Endothelial cell of umbilical vein (primary cell): ENCODE measurements at regions not wholly inside any gene's neighbourhood (a gene's known extent, or its start where the extent isn't known, plus 50 kb on each side); places are given as distances from the start of the nearest gene placed in this dataset.

Source experiments
- BruUV-seq: library from RNA; stranded (reverse); fragments of 400-500 nt; replicated peaks from 2 replicates; lab custom pipeline; 2021; lab: Mats Ljungman, UMichigan
- CTCF ChIA-PET: fragments of 300-600, 350-600 bp; sonication (Branson Sonifier 250); formaldehyde crosslinking; loops from one replicate; lab custom pipeline; 2021; ENCODE audit warnings: antibody characterized with exemption, inconsistent platforms; lab: Charles Lee
- POLR2A ChIA-PET: fragments of 300-600, 350-600 bp; sonication (Branson Sonifier 250); formaldehyde crosslinking; loops from one replicate; lab custom pipeline; 2021; ENCODE audit warnings: antibody characterized with exemption, inconsistent platforms; lab: Charles Lee
- DNase-seq: peaks from one replicate; pipeline ENCODE4 v3.0.0-alpha.2; 2011; ENCODE audit warnings: low read depth, low spot score
- FAIRE-seq: peaks from 2 replicates; lab custom pipeline; 2011; peaks lifted over from hg19 to GRCh38; lab: Jason Lieb, UNC
- H2AFZ ChIP-seq: 2 replicates; pipeline ENCODE4 v1.6.0; 2012; ENCODE audit warnings: low read depth, low read length, control low read depth, inconsistent platforms
- H3K27ac ChIP-seq: 2 replicates; pipeline ENCODE4 v1.5.1; 2011; ENCODE audit warnings: low read depth, mild to moderate bottlenecking, control low read depth, low read length, moderate library complexity; ENCODE audit not compliant: insufficient read depth
- H3K27me3 ChIP-seq, 2 experiments: 2 replicates each; pipeline versions ENCODE4 v1.6.0 to v1.6.1; 2011; ENCODE audit warnings: low read length in 2 of 2, mixed read lengths in 1 of 2; ENCODE audit not compliant: control insufficient read depth in 2 of 2, insufficient read depth in 2 of 2
- H3K36me3 ChIP-seq, 2 experiments: 2 replicates in 1 of 2; 3 replicates in 1 of 2; pipeline ENCODE4 v1.5.1; 2011; ENCODE audit warnings: low read length in 2 of 2, mild to moderate bottlenecking in 1 of 2, moderate library complexity in 1 of 2; ENCODE audit not compliant: control insufficient read depth in 2 of 2, insufficient read depth in 2 of 2; ENCODE audit errors: extremely low read depth in 1 of 2
- H3K4me1 ChIP-seq: 3 replicates; pipeline ENCODE4 v1.5.1; 2011; ENCODE audit warnings: mild to moderate bottlenecking, low read length; ENCODE audit not compliant: control insufficient read depth, insufficient read depth; ENCODE audit errors: extremely low read depth
- H3K4me2 ChIP-seq: 2 replicates; pipeline ENCODE4 v1.6.1; 2011; ENCODE audit warnings: low read length, control low read depth, mixed read lengths; ENCODE audit not compliant: insufficient read depth
- H3K4me3 ChIP-seq, 3 experiments: fragments of 200-600 bp in 1 of 3; sonication (generic), shearing (Covaris generic) in 1 of 3; replicated peaks in 1 of 3; 2 replicates each; pipeline ENCODE4 v1.5.1; 2011 to 2016; ENCODE audit warnings: control low read depth in 3 of 3, low read length in 3 of 3, mild to moderate bottlenecking in 2 of 3, inconsistent platforms in 1 of 3, low read depth in 1 of 3, moderate library complexity in 1 of 3; ENCODE audit not compliant: insufficient read depth in 1 of 3
- H3K79me2 ChIP-seq: 2 replicates; pipeline ENCODE4 v1.6.0; 2012; ENCODE audit warnings: low read length, inconsistent platforms; ENCODE audit not compliant: control insufficient read depth, insufficient read depth
- H3K9ac ChIP-seq: replicated peaks from 2 replicates; pipeline ENCODE3; 2011; ENCODE audit warnings: low read length, control low read depth; ENCODE audit not compliant: insufficient read depth; ENCODE audit errors: extremely low read depth
- H3K9me1 ChIP-seq: replicated peaks from 3 replicates; pipeline ENCODE4 v1.6.0; 2011; ENCODE audit warnings: mild to moderate bottlenecking, low read length; ENCODE audit not compliant: control insufficient read depth, insufficient read depth; ENCODE audit errors: extremely low read depth
- H3K9me3 ChIP-seq: replicated peaks from 2 replicates; pipeline ENCODE4 v1.5.1; 2012; ENCODE audit warnings: low read length, inconsistent platforms; ENCODE audit not compliant: control insufficient read depth, insufficient read depth
- H4K20me1 ChIP-seq: replicated peaks from 2 replicates; pipeline ENCODE3; 2011; ENCODE audit warnings: mild to moderate bottlenecking, low read length; ENCODE audit not compliant: control insufficient read depth, insufficient read depth; ENCODE audit errors: extremely low read depth
- CTCF ChIP-seq, 2 donors: IDR thresholded peaks; 1 replicate in 1 of 2; 2 replicates in 1 of 2; pipeline ENCODE4 v1.5.1; 2011; ENCODE audit warnings: low read length in 2 of 2, mild to moderate bottlenecking in 2 of 2, moderate library complexity in 2 of 2, control low read depth in 1 of 2, inconsistent platforms in 1 of 2, low read depth in 1 of 2; ENCODE audit not compliant: insufficient read depth in 1 of 2; ENCODE audit errors: extremely low read depth in 1 of 2
- EZH2 ChIP-seq: IDR thresholded peaks from 2 replicates; pipeline ENCODE4 v1.6.1; 2012; ENCODE audit warnings: borderline replicate concordance, low read depth, mild to moderate bottlenecking, moderate library complexity, low read length, inconsistent platforms; ENCODE audit not compliant: severe bottlenecking
- FOS ChIP-seq: IDR thresholded peaks from 2 replicates; pipeline ENCODE4 v1.6.1; 2011; ENCODE audit warnings: mild to moderate bottlenecking, low read length, moderate library complexity, borderline replicate concordance; ENCODE audit not compliant: insufficient read depth
- GATA2 ChIP-seq: IDR thresholded peaks from 2 replicates; pipeline ENCODE4 v1.7.0; 2011; ENCODE audit warnings: low read depth, mild to moderate bottlenecking, moderate library complexity, mixed read lengths, low read length; ENCODE audit not compliant: insufficient read length, insufficient read depth
- JUN ChIP-seq: IDR thresholded peaks from 2 replicates; pipeline ENCODE4 v1.6.1; 2011; ENCODE audit warnings: borderline replicate concordance, low read depth; ENCODE audit not compliant: insufficient read length, insufficient read depth
- MYC ChIP-seq: IDR thresholded peaks from one replicate; pipeline ENCODE4 v1.6.1; 2011; ENCODE audit warnings: mild to moderate bottlenecking, low read depth, low read length
- POLR2A ChIP-seq: IDR thresholded peaks from 2 replicates; pipeline ENCODE4 v1.6.1; 2012; ENCODE audit warnings: low read depth, mild to moderate bottlenecking, control low read depth, low read length
- POLR2AphosphoS5 ChIP-seq: IDR thresholded peaks from 2 replicates; pipeline ENCODE4 v1.6.1; 2012; ENCODE audit warnings: low read depth, mild to moderate bottlenecking, control low read depth, low read length, moderate library complexity; ENCODE audit not compliant: insufficient read depth
- dilution Hi-C: fragments of 300-500 bp; cut with MboI; formaldehyde crosslinking; loops from one replicate; pipeline ENCODE4 v1.15.0; 2019; ENCODE audit warnings: low sequenced_read_pairs; ENCODE audit not compliant: extremely low pct_ligation_motif_present
- intact Hi-C: fragments of 100-400 bp; cut with micrococcal nuclease; formaldehyde crosslinking; loops from one replicate; pipeline ENCODE4 v1.10.0; 2022

DNA sequence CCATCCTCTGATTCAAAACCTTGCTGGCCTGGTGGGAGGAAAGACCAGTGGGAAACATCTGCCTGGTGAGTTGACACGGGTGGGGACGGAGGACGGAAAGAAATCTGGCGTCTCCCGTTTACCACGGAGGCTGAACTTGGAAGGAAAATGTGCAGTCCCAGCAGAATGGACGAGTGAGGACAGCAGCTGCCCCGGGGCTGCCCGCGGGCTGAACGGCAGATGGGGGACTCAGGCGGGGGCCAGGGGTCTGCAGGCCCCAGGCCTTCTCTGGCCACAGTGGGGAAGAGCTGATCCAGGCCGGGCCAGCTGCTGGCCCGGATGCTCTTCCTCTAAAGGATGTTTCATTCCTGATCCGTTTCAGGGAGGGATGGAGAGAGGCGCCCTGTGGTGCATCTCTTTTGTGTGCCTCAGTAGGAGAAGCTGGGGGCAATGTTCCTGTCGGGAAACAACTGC, 147.5 kb upstream of the CHST15 start:
- POLR2A ChIA-PET: no interaction called here
- CTCF ChIA-PET: no interaction called here
- Histone ChIP-seq H3K4me1 (no peaks in the 10 kb centered on the region), H4K20me1 (no peaks in the 10 kb centered on the region), H3K9me1 (no peaks in the 10 kb centered on the region), H3K79me2 (no peaks in the 10 kb centered on the region), H3K4me2 (no peak overlapping the region), H2AFZ (no peak overlapping the region), H3K36me3 (no peaks in the 10 kb centered on the region), H3K9me3 (no peaks in the 10 kb centered on the region), H3K9ac (no peak overlapping the region), H3K4me3 (no peak overlapping the region), H3K27me3 (no peaks in the 10 kb centered on the region), H3K27ac (no peak overlapping the region)
- intact Hi-C loops: no loop called here
- FAIRE-seq (no peak), DNase-seq (no peak)
- no peak for TF ChIP-seq EZH2
- no peak for TF ChIP-seq FOS
- TF ChIP-seq POLR2A: no peak
- dilution Hi-C loops: no loop called here
- no TSS peak for BruUV-seq

DNA sequence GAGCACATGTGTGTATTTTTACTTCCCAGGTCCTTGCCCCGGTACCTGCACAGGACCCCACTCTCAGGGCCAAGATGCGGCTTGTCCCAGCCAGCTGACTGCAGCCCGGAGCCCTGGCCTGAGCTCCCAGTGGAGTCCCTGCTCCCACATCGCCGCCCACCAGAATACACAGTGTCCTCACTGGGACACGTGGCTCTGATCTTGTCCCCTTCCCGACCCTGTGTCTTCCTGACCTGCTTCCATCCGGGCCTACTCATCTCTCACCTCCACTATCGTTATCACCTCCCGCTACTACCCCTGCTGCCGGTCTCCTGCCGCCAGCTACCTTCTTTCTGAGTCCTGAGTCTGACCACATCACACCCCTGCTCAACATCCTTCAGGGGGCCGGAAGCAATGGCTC, 146.3 kb upstream of the CHST15 start:
- BruUV-seq: no TSS peak
- no peak overlapping the region for H3K9ac ChIP-seq
- TF ChIP-seq FOS (no peak), EZH2 (no peak), CTCF (IDR thresholded peaks at IDR 0.05; ENCODE audit: extremely low read depth in 1 of 2, insufficient read depth in 1 of 2, low read depth in 1 of 2, low read length in 2 of 2) (no peak), MYC (no peak), POLR2A (no peak), GATA2 (no peak), JUN (no peak), POLR2AphosphoS5 (no peak)
- DNase-seq: no peak
- no peaks in the 10 kb centered on the region for H3K4me1 ChIP-seq
- FAIRE-seq: no peak
- no peak overlapping the region for H3K27ac ChIP-seq
- no peaks in the 10 kb centered on the region for H3K9me3 ChIP-seq
- H3K27me3 ChIP-seq: no peaks in the 10 kb centered on the region
- H3K9me1 ChIP-seq: no peaks in the 10 kb centered on the region
- no peaks in the 10 kb centered on the region for H4K20me1 ChIP-seq
- dilution Hi-C loops (no loop called here), intact Hi-C loops (no loop called here)
- H2AFZ ChIP-seq: no peak overlapping the region
- H3K79me2 ChIP-seq: no peaks in the 10 kb centered on the region
- no peak overlapping the region for H3K4me2 ChIP-seq
- ChIA-PET CTCF (no interaction called here), POLR2A (no interaction called here)
- no peak overlapping the region for H3K4me3 ChIP-seq
- H3K36me3 ChIP-seq: no peaks in the 10 kb centered on the region
